H1 (cell line): ENCODE measurements at regions not wholly inside any gene's neighbourhood (a gene's known extent, or its start where the extent isn't known, plus 50 kb on each side); places are given as distances from the start of the nearest gene placed in this dataset.
A peak's percentile ranks its signal among the peaks of the same experiment; 100 is the strongest.

Experiments used
- CTCF ChIA-PET: fragments of 300-600 bp; sonication (Branson Sonifier 250); formaldehyde crosslinking; loops from one replicate; lab custom pipeline; 2021; ENCODE audit not compliant: partially characterized antibody; lab: Charles Lee
- POLR2A ChIA-PET: fragments of 300-600 bp; sonication (Branson Sonifier 250); formaldehyde crosslinking; loops from one replicate; lab custom pipeline; 2021; ENCODE audit warnings: inconsistent platforms; ENCODE audit not compliant: partially characterized antibody; lab: Charles Lee
- DNase-seq, 2 experiments: peaks; one replicate each; pipeline versions ENCODE4 v3.0.0 to v3.0.0-alpha.2; 2010 to 2022; ENCODE audit warnings: low spot score in 2 of 2, low read depth in 1 of 2, mixed read lengths in 1 of 2
- FAIRE-seq: peaks from 2 replicates; lab custom pipeline; 2011; peaks lifted over from hg19 to GRCh38; lab: Jason Lieb, UNC
- H2AFZ ChIP-seq: 2 replicates; pipeline ENCODE4 v1.8.1; 2012; ENCODE audit warnings: low read length, inconsistent platforms
- H2AK5ac ChIP-seq: 2 replicates; pipeline ENCODE4 v1.6.1; 2013; ENCODE audit warnings: low read depth, low read length
- H2BK120ac ChIP-seq: replicated peaks from 2 replicates; pipeline ENCODE3; 2013; ENCODE audit warnings: low read depth, low read length, inconsistent platforms
- H2BK12ac ChIP-seq: 2 replicates; pipeline ENCODE4 v1.6.1; 2013; ENCODE audit warnings: low read depth, low read length
- H2BK15ac ChIP-seq: 2 replicates; pipeline ENCODE4 v1.6.1; 2013; ENCODE audit warnings: low read length
- H2BK20ac ChIP-seq: 2 replicates; pipeline ENCODE4 v1.6.1; 2013; ENCODE audit warnings: low read length
- H2BK5ac ChIP-seq: 2 replicates; pipeline ENCODE4 v1.6.1; 2013; ENCODE audit warnings: low read depth, low read length
- H3K14ac ChIP-seq: 2 replicates; pipeline ENCODE4 v1.6.1; 2013; ENCODE audit warnings: inconsistent platforms; ENCODE audit not compliant: insufficient read length
- H3K18ac ChIP-seq: 2 replicates; pipeline ENCODE4 v1.6.1; 2013; ENCODE audit warnings: low read length; ENCODE audit errors: extremely low read depth
- H3K23ac ChIP-seq: 2 replicates; pipeline ENCODE4 v1.6.1; 2013; ENCODE audit warnings: inconsistent platforms; ENCODE audit not compliant: insufficient read length
- H3K23me2 ChIP-seq: 2 replicates; pipeline ENCODE4 v1.6.1; 2013; ENCODE audit warnings: low read depth, low read length
- H3K27ac ChIP-seq: 2 replicates; pipeline ENCODE4 v1.6.1; 2011; ENCODE audit warnings: low read depth, low read length, inconsistent platforms
- H3K27me3 ChIP-seq, 4 experiments: replicated peaks in 1 of 4; 1 replicate in 1 of 4; 2 replicates in 3 of 4; pipeline versions ENCODE4 v1.6.1 to v1.8.1; 2011 to 2013; ENCODE audit warnings: low read length in 3 of 4, mild to moderate bottlenecking in 3 of 4, inconsistent platforms in 2 of 4, mixed read lengths in 2 of 4, moderate library complexity in 1 of 4; ENCODE audit not compliant: control insufficient read depth in 3 of 4, insufficient read depth in 3 of 4; ENCODE audit errors: extremely low read depth in 1 of 4
- H3K36me3 ChIP-seq, 4 experiments: 2 replicates each; pipeline versions ENCODE4 v1.6.1 to v1.8.1; 2011 to 2013; ENCODE audit warnings: mild to moderate bottlenecking in 4 of 4, low read length in 3 of 4, moderate library complexity in 2 of 4, control low read depth in 1 of 4, inconsistent platforms in 1 of 4; ENCODE audit not compliant: insufficient read depth in 4 of 4, control insufficient read depth in 2 of 4
- H3K4ac ChIP-seq: replicated peaks from 2 replicates; pipeline ENCODE3; 2013; ENCODE audit warnings: low read length, low read depth, mixed read lengths, inconsistent platforms; ENCODE audit not compliant: insufficient read length
- H3K4me1 ChIP-seq, 4 experiments: replicated peaks in 1 of 4; 1 replicate in 1 of 4; 2 replicates in 3 of 4; pipeline versions ENCODE4 v1.6.1 to v1.8.1; 2011 to 2013; ENCODE audit warnings: low read length in 3 of 4, inconsistent platforms in 2 of 4, mixed read lengths in 1 of 4; ENCODE audit not compliant: insufficient read depth in 4 of 4, control insufficient read depth in 3 of 4
- H3K4me2 ChIP-seq, 2 experiments: 2 replicates each; pipeline versions ENCODE4 v1.6.1 to v1.8.1; 2011 to 2013; ENCODE audit warnings: low read depth in 2 of 2, low read length in 2 of 2, control low read depth in 1 of 2, inconsistent platforms in 1 of 2, mild to moderate bottlenecking in 1 of 2; ENCODE audit not compliant: insufficient read depth in 1 of 2
- H3K4me3 ChIP-seq, 4 experiments: fragments of 200-600, 300-600 bp in 1 of 4; sonication (generic), shearing (Covaris generic), sonication (Bioruptor Twin) in 1 of 4; 2 replicates each; pipeline versions ENCODE4 v1.5.1 to v1.8.1; 2011 to 2016; ENCODE audit warnings: low read length in 4 of 4, low read depth in 3 of 4, control low read depth in 2 of 4, inconsistent platforms in 2 of 4, mild to moderate bottlenecking in 2 of 4, mixed read lengths in 1 of 4, moderate library complexity in 1 of 4; ENCODE audit not compliant: insufficient read depth in 2 of 4; ENCODE audit errors: extremely low read depth in 1 of 4
- H3K56ac ChIP-seq: replicated peaks from 2 replicates; pipeline ENCODE3; 2013; ENCODE audit warnings: low read depth, mild to moderate bottlenecking, mixed read lengths, low read length, inconsistent platforms; ENCODE audit not compliant: insufficient read length
- H3K79me1 ChIP-seq: 2 replicates; pipeline ENCODE4 v1.6.1; 2013; ENCODE audit warnings: low read depth, low read length, control low read depth
- H3K79me2 ChIP-seq, 2 experiments: 2 replicates each; pipeline versions ENCODE4 v1.6.1 to v1.8.1; 2012 to 2013; ENCODE audit warnings: low read length in 2 of 2, mild to moderate bottlenecking in 2 of 2, inconsistent platforms in 1 of 2; ENCODE audit not compliant: insufficient read depth in 2 of 2, control insufficient read depth in 1 of 2
- H3K9ac ChIP-seq, 4 experiments: replicated peaks in 1 of 4; 1 replicate in 1 of 4; 2 replicates in 3 of 4; pipeline versions ENCODE4 v1.6.1 to v1.8.1; 2011 to 2013; ENCODE audit warnings: low read depth in 3 of 4, low read length in 3 of 4, control low read depth in 2 of 4, mild to moderate bottlenecking in 2 of 4, moderate library complexity in 2 of 4, inconsistent platforms in 1 of 4; ENCODE audit errors: extremely low read depth in 1 of 4
- H3K9me3 ChIP-seq, 2 experiments: 2 replicates each; pipeline versions ENCODE4 v1.6.1 to v1.8.1; 2012 to 2013; ENCODE audit warnings: mild to moderate bottlenecking in 2 of 2, moderate library complexity in 2 of 2, control low read depth in 1 of 2, inconsistent platforms in 1 of 2, low read depth in 1 of 2, low read length in 1 of 2, mixed read lengths in 1 of 2; ENCODE audit not compliant: insufficient read depth in 2 of 2
- H4K20me1 ChIP-seq, 2 experiments: replicated peaks in 1 of 2; 2 replicates each; pipeline versions ENCODE3 to v1.8.1; 2011 to 2013; ENCODE audit warnings: inconsistent platforms in 2 of 2, low read length in 2 of 2, mild to moderate bottlenecking in 1 of 2; ENCODE audit not compliant: insufficient read depth in 2 of 2, control insufficient read depth in 1 of 2
- H4K5ac ChIP-seq: 2 replicates; pipeline ENCODE4 v1.6.1; 2013; ENCODE audit warnings: low read length, low read depth, mixed read lengths, inconsistent platforms; ENCODE audit not compliant: insufficient read length
- H4K8ac ChIP-seq: 2 replicates; pipeline ENCODE4 v1.8.0; 2013; ENCODE audit warnings: mild to moderate bottlenecking, moderate library complexity, low read length, inconsistent platforms; ENCODE audit not compliant: insufficient read depth; ENCODE audit errors: extremely low read depth
- H4K91ac ChIP-seq: replicated peaks from 2 replicates; pipeline ENCODE3; 2013; ENCODE audit warnings: low read length, mixed read lengths, inconsistent platforms; ENCODE audit not compliant: insufficient read length
- POLR2AphosphoS5 ChIP-seq: IDR thresholded peaks from 2 replicates; pipeline ENCODE4 v1.6.1; 2011; ENCODE audit warnings: low read depth, low read length
- RFX5 ChIP-seq: IDR thresholded peaks from 2 replicates; pipeline ENCODE4 v1.6.1; 2011; ENCODE audit warnings: low read depth, low read length, improper control_type of control experiment, borderline replicate concordance
- RNF2 ChIP-seq: fragments of 200-900, 300-1000 bp; sonication (generic); IDR thresholded peaks from 2 replicates; pipeline ENCODE4 v1.7.1; 2016; ENCODE audit warnings: borderline replicate concordance, low read depth, mild to moderate bottlenecking, antibody characterized with exemption, low read length; ENCODE audit not compliant: poor library complexity, severe bottlenecking; ENCODE audit errors: missing control alignments
- RXRA ChIP-seq: IDR thresholded peaks from 2 replicates; pipeline ENCODE4 v1.6.1; 2011; ENCODE audit warnings: low read depth, mild to moderate bottlenecking, low read length, moderate library complexity; ENCODE audit not compliant: insufficient read depth
- TCF12 ChIP-seq: IDR thresholded peaks from 2 replicates; pipeline ENCODE4 v1.6.1; 2011; ENCODE audit warnings: low read depth, mild to moderate bottlenecking, low read length
- WGBS, 2 experiments: shearing (Covaris generic) in 1 of 2; methylation state at CpG; one replicate each; pipeline versions ENCODE4 v1.1.6 to v1.1.7; 2013 to 2015; ENCODE audit warnings: low lambda C conversion rate in 2 of 2, mixed read lengths in 2 of 2, inconsistent platforms in 1 of 2, low coverage in 1 of 2, missing lambda C conversion rate in 1 of 2; ENCODE audit not compliant: insufficient replicate concordance in 2 of 2, insufficient coverage in 1 of 2, insufficient read length in 1 of 2; ENCODE audit errors: extremely low coverage in 1 of 2, missing lambda C conversion rate in 1 of 2; 5-methylcytosine and 5-hydroxymethylcytosine counted together

DNA sequence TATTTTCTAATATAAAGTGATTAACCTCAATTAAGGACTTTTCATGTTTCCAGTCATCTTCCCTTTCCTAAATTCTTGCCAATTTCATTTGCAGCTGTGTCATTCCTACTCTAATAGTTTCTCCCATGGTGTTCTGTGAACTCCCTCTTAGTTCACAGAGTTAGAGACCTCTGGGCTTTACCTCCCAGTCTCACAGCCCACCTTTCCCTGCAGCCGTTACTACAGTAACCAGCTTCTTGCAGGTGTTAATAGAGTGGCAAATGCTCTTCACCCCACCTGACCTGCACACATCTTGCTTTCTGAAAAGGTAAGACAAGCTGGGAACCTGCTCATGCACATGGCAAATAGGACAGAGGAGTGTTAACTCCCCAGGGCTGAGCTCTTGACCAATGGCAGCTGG is 250.1 kb downstream of the FBXO15 start:
- ChIA-PET CTCF (interaction anchor here (0.6 to 2.5 kb wide), 7 partner anchors 9 to 82 kb away, joined by 3 to 15 read pairs (median 3); no protein-coding TSS in a partner anchor), POLR2A (interaction anchor here (0.9 kb wide), 1 partner anchor 9 kb away, joined by 3 read pairs; no protein-coding TSS in a partner anchor)
- Histone ChIP-seq H2AFZ (no peak overlapping the region), H2BK15ac (0 out of 2 replicates have a peak overlapping the region, but pooled peaks have one; percentile 50), H4K91ac (no peak overlapping the region), H4K20me1 (peaks cover 0 to 2% of the 10 kb centered on the region in 2 experiments), H3K9me3 (no peaks in the 10 kb centered on the region; a peak in 1 of 4 replicates), H3K56ac (no peak overlapping the region), H2BK120ac (no peak overlapping the region), H2BK12ac (no peak overlapping the region), H4K8ac (no peak overlapping the region), H2BK5ac (no peak overlapping the region), H3K27ac (no peak overlapping the region), H3K4me2 (no peak overlapping the region), H4K5ac (no peak overlapping the region), H3K4me3 (no peak overlapping the region), H3K4me1 (peaks cover 0 to 24% (median 11%) of the 10 kb centered on the region in 4 experiments; a peak in 5 of 7 replicates), H2AK5ac (no peak overlapping the region), H3K36me3 (no peaks in the 10 kb centered on the region), H3K9ac (no peak overlapping the region), H2BK20ac (no peak overlapping the region), H3K79me1 (no peaks in the 10 kb centered on the region), H3K14ac (no peak overlapping the region), H3K23ac (no peak overlapping the region), H3K23me2 (no peaks in the 10 kb centered on the region), H3K4ac (no peak overlapping the region), H3K79me2 (no peaks in the 10 kb centered on the region), H3K27me3 (peaks cover 0 to 17% (median under 1%) of the 10 kb centered on the region in 4 experiments; a peak in 5 of 7 replicates), H3K18ac (peak overlapping the region; percentile 1; the same call in 1 of the 2 replicates)
- FAIRE-seq: no peak
- no peak for TF ChIP-seq RFX5
- 0 out of 2 replicates have a peak, but pooled peaks have one; percentile 55 for TF ChIP-seq POLR2AphosphoS5
- 0 out of 2 replicates have a peak, but pooled peaks have one; percentile 65 for TF ChIP-seq RXRA
- TF ChIP-seq TCF12: peak; percentile 91
- TF ChIP-seq RNF2: no peak
- WGBS, 2 experiments: 61% methylated on average over 1 of the region's 1 CpG; no CpG with 5 or more reads in 1 of the 2 experiments
- DNase-seq: no peak
